GM12874 (cell line): ENCODE measurements at regions not wholly inside any gene's neighbourhood (a gene's known extent, or its start where the extent isn't known, plus 50 kb on each side); places are given as distances from the start of the nearest gene placed in this dataset.

Experiments
- CTCF ChIP-seq: IDR thresholded peaks from 2 replicates; pipeline ENCODE4 v1.5.1; 2011; ENCODE audit warnings: low read depth, mild to moderate bottlenecking, control low read depth, low read length, moderate library complexity; ENCODE audit not compliant: insufficient read depth

- TF ChIP-seq CTCF = no peak
Measured at GRCh38 chr12:114302606-114303315, 103.2 kb downstream of the TBX5 start.

GRCh38 chr12:114302117-114302516, 103.8 kb downstream of the TBX5 start:
- TF ChIP-seq CTCF = no peak

GRCh38 chr12:114294303-114294685, 111.7 kb downstream of the TBX5 start:
- no peak for TF ChIP-seq CTCF

- no peak for TF ChIP-seq CTCF
Measured at GRCh38 chr12:114293571-114294302, 112.2 kb downstream of the TBX5 start.

- TF ChIP-seq CTCF = no peak
Measured at GRCh38 chr12:114293073-114293472, 112.9 kb downstream of the TBX5 start.

GRCh38 chr12:114291389-114292060, 114.4 kb downstream of the TBX5 start:
- no peak for TF ChIP-seq CTCF

GRCh38 chr12:114287821-114288525, 118.0 kb downstream of the TBX5 start:
- no peak for TF ChIP-seq CTCF
